DMS153 treated with DMSO at 0.1 percent for 48 hours (cell line): ENCODE measurements at regions not wholly inside any gene's neighbourhood (a gene's known extent, or its start where the extent isn't known, plus 50 kb on each side); places are given as distances from the start of the nearest gene placed in this dataset.

ENCODE experiments used
- DNase-seq: peaks from one replicate; lab custom pipeline; 2025; ENCODE audit not compliant: unreplicated experiment; lab: John Stamatoyannopoulos, UW

- DNase-seq = no peak
Measured at GRCh38 chr4:22122062-22122461, 173.5 kb upstream of the KCNIP4 start.

- DNase-seq = no peak
Measured at GRCh38 chr4:22115262-22115661, 166.7 kb upstream of the KCNIP4 start.

DNA sequence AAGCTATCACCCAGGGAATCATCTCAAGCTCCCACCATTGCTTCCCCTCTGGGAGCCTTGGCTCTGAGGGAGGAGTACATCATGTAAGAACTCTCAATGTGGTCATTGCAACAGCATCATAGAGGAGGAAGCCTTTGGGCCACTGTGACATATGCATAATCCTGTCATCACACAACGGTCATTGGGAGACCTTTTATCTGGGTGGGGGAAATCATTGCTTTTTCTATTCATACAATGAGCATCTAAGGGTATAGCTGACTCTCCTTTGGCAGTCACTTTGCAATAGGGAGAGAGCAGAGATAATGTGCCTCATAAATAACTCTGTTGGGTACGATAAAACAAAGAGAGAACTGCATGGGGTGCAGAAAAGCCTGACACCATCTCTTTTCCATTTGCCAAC lies 155.2 kb upstream of the KCNIP4 start:
- no peak for DNase-seq

DNA sequence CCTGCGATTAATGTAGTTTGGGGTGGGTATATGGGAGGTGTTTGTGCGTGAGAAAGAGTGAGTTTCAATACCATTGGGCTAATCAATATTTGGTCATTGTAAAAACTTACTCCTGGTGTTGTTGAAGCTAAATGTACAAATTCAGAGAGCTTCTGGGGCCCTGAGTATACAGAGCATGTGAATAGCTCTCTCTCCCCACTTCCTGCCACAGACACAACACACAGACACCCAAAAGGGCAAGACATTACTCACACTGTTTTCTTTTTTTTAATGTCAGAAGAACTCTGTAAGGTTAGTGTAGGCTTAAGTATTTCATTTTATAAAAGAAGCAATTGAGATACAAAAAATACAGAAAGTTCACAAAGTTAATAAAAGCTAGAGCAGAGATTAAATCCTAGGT lies 151.3 kb upstream of the KCNIP4 start:
- no peak for DNase-seq

GRCh38 chr4:22097596-22097995 lies 149.0 kb upstream of the KCNIP4 start:
- no peak for DNase-seq

DNA sequence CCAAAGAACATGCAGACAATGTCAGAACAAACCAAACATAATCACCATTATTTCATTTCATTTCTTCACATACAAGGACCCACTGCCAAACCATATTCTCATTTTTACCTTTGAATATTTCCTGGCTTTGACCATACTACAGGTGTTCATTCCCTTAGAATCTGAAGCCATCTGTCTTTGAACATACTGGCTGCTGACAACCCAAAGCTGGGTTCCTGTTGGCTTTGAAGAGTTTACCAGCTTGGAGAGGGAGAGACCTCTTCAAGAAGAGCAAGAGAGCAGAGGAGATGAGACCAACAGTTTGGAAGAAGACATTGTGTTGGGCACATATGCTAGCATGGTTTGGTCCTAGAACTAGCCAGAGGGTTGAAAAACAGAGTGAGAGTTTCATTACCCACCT lies 145.6 kb upstream of the KCNIP4 start:
- DNase-seq = no peak

GRCh38 chr4:22093126-22093525 lies 144.6 kb upstream of the KCNIP4 start:
- no peak for DNase-seq

- DNase-seq = no peak
Measured at GRCh38 chr4:22091906-22092305, 143.3 kb upstream of the KCNIP4 start.

GRCh38 chr4:22091352-22091717 lies 142.8 kb upstream of the KCNIP4 start:
- DNase-seq = no peak

DNA sequence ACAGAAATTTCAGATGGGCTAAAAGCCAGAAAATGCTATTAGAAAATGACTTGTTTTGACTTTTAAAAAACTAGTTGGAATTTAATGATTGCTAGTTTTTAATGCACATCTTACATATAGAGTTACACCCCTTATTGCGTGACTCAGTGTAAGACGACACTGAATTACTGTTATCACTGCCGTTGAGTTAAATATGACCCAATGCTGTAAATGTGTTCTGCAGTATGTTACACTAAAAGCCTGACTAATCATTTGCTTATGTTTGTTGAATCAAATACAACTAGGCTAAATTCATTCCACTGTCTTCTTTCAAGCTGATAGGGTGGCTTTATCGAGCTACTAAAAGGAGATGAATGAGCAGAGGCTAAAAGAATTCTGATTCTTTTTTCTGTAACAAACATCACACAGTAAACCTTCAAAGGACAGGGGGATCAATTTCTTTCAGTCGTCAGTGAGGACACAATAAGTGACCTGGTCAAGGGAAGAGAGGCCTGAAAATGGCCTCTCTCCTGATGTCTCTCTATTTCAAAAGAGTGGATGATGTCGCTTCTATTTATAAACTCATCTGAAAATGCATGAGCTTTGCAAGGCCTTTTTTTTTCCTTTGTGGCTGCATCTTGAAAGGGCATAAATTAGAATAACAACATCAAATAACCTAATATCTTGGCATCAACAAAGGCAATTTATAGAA lies 142.2 kb upstream of the KCNIP4 start:
- no peak for DNase-seq

- no peak for DNase-seq
Measured at GRCh38 chr4:22077571-22077970, 129.0 kb upstream of the KCNIP4 start.

GRCh38 chr4:22072726-22073125 lies 124.2 kb upstream of the KCNIP4 start:
- no peak for DNase-seq

GRCh38 chr4:22072240-22072639 lies 123.7 kb upstream of the KCNIP4 start:
- no peak for DNase-seq

DNA sequence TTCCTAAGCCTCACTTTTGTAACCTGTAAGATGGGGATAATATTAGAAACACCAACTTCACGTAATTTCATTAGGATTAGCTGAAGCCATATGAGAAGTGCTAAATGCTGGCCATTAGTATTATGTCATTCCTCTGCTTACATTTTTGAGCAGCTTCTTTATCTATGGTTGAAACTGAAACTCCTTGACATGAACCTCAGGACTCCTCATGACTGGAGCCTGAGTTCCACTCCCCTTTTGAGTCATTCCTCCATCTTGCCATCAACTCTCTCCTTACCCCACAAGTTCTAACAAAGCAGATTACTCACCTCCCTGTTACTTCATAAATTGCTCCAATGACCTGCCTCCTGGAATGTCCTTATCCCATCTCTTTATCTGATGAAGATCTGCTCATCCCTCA lies 123.2 kb upstream of the KCNIP4 start:
- no peak for DNase-seq

GRCh38 chr4:22070256-22070655 lies 121.7 kb upstream of the KCNIP4 start:
- DNase-seq = no peak

GRCh38 chr4:22063613-22064012 lies 115.0 kb upstream of the KCNIP4 start:
- no peak for DNase-seq

DNA sequence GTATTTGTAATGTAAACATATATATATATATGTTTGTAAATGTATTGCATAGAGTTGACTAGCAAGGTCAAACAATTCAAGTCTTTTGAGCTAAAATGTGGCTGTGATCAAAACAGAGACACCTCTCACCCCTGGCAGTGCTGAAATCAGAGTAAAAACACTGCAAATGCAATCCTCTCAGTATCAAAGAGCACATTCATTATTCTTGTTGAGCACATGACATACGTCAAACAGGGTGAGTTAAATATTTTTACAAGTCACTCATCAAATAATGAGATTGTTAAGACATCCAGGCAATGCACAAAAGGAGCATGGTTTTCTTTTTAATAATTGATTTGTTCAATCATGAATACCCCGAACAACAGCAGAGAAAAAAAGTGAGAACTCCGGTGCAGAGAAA lies 114.1 kb upstream of the KCNIP4 start:
- DNase-seq = no peak

DNA sequence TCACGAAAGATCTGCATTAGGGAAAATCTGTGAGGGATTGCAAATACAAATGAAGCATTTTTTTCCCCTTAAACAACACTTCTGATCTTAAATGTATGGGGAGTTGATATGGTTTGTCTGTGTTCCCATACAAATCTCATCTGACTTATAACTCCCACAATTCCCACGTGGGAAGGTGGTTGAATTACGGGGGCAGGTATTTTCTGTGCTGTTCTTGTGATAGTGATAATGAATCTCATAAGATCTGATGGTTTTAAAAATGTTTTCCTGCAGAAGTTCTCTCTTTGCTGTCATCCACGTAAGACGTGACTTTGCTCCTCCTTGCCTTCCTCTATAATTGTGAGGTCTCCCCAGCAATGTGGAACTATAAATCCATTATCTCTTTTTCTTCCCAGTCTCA lies 107.4 kb upstream of the KCNIP4 start:
- no peak for DNase-seq

GRCh38 chr4:22052076-22052475 lies 103.5 kb upstream of the KCNIP4 start:
- no peak for DNase-seq

GRCh38 chr4:22048323-22048722 lies 99.8 kb upstream of the KCNIP4 start:
- no peak for DNase-seq

- DNase-seq = no peak
Measured at GRCh38 chr4:22047793-22048192, 99.2 kb upstream of the KCNIP4 start.

DNA sequence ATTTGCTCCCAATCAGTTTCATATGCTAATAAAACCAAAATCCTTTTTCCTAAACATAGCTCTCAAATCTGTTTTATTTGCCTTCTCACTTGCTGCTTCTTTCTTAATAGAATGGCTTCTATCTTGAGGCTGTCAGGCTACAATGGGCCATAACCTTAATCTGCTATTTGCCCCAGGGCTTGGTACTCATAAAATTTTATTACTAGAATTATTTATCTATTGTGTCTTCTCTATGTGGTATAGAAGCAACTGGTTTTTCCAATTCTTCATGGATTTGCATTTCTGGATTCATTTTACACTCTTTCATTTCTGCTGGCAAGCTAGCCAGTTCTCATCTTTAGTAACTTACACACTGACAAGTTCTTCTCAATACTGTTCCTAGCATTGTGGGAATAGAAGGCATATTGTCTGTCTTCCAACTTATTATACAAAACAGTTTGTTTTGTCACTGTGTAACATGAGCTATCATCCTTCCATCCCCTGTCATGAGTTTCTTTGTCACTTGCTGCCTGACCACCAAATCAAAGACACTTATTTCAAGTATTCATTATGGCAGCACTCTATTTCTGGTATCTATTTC lies 96.6 kb upstream of the KCNIP4 start:
- no peak for DNase-seq

DNA sequence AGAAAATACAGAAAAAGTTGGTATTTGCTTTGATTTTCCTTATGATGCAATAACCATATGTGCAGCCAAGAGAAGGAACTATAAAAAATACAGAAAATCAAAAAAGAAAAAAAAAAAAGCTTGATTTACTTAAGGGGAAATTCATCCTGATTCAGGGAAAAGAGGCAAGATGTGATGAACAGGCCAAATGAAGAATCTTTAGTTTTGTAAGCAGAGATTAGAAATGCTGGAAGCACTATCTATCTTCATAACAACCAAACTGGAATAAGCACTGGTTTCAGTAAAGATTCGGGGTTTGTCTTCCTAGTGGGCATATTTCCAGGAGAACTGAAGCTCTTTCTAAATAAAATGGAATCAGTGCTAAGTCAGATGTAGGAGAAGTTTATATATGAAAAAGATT lies 82.9 kb upstream of the KCNIP4 start:
- no peak for DNase-seq
